Hematopoietic multipotent progenitor cell treated with erythropoietin and hydrocortisone succinate and interleukin-3 and kit ligand, for 6 days (in vitro differentiated cells): ENCODE measurements at regions not wholly inside any gene's neighbourhood (a gene's known extent, or its start where the extent isn't known, plus 50 kb on each side); places are given as distances from the start of the nearest gene placed in this dataset.
A peak's percentile ranks its signal among the peaks of the same experiment; 100 is the strongest.
"Not testable (repeated sequence)": the region's sequence is repeated elsewhere in the genome, so short reads cannot be mapped to it uniquely, and the experiment has no call there.

ENCODE experiments used
- DNase-seq: peaks from one replicate; pipeline ENCODE4 v3.0.0-alpha.2; 2015

- no peak for DNase-seq
These were observed 508.3 kb downstream of the NPIPA7 start for GRCh38 chr16:16887193-16887592.

- DNase-seq, result no peak
These were observed 512.0 kb downstream of the NPIPA7 start for GRCh38 chr16:16890964-16891363.

GRCh38 chr16:16904601-16905000, 525.7 kb downstream of the NPIPA7 start:
- no peak for DNase-seq

GRCh38 chr16:16905850-16906249, 526.9 kb downstream of the NPIPA7 start:
- DNase-seq, result no peak

GRCh38 chr16:16907089-16907488, 528.1 kb downstream of the NPIPA7 start:
- DNase-seq, result no peak

GRCh38 chr16:16908077-16908476, 529.1 kb downstream of the NPIPA7 start:
- DNase-seq, result no peak

GRCh38 chr16:16909126-16909525, 530.2 kb downstream of the NPIPA7 start:
- DNase-seq, result no peak

- no peak for DNase-seq
These were observed 531.7 kb downstream of the NPIPA7 start for GRCh38 chr16:16910666-16911065.

- no peak for DNase-seq
These were observed 536.8 kb downstream of the NPIPA7 start for GRCh38 chr16:16915771-16916170.

- no peak for DNase-seq
These were observed 538.3 kb downstream of the NPIPA7 start for GRCh38 chr16:16917191-16917785.

GRCh38 chr16:16923479-16923878, 544.5 kb downstream of the NPIPA7 start:
- DNase-seq, result no peak

GRCh38 chr16:16924613-16925012, 545.7 kb downstream of the NPIPA7 start:
- DNase-seq, result no peak

GRCh38 chr16:16925432-16925831, 545.3 kb downstream of the XYLT1 start:
- no peak for DNase-seq

- DNase-seq, result peak; percentile 22
These were observed 542.1 kb downstream of the XYLT1 start for GRCh38 chr16:16928532-16929109.

- no peak for DNase-seq
These were observed 540.3 kb downstream of the XYLT1 start for GRCh38 chr16:16930309-16931000.

GRCh38 chr16:16933861-16934260, 536.9 kb downstream of the XYLT1 start:
- no peak for DNase-seq

- no peak for DNase-seq
These were observed 536.1 kb downstream of the XYLT1 start for GRCh38 chr16:16934660-16935059.

GRCh38 chr16:16935909-16936308, 534.9 kb downstream of the XYLT1 start:
- DNase-seq, result not testable (repeated sequence)

- no peak for DNase-seq
These were observed 533.2 kb downstream of the XYLT1 start for GRCh38 chr16:16937576-16937975.

- DNase-seq, result no peak
These were observed 532.8 kb downstream of the XYLT1 start for GRCh38 chr16:16938009-16938408.

GRCh38 chr16:16938980-16939379, 531.8 kb downstream of the XYLT1 start:
- DNase-seq, result no peak

- no peak for DNase-seq
These were observed 530.4 kb downstream of the XYLT1 start for GRCh38 chr16:16940351-16940750.

- DNase-seq, result not testable (repeated sequence)
These were observed 527.9 kb downstream of the XYLT1 start for GRCh38 chr16:16942849-16943248.

- DNase-seq, result no peak
These were observed 525.6 kb downstream of the XYLT1 start for GRCh38 chr16:16945207-16945606.

GRCh38 chr16:16956376-16956775, 514.4 kb downstream of the XYLT1 start:
- no peak for DNase-seq
